Breast epithelium (tissue), 3 donors: ENCODE measurements at regions not wholly inside any gene's neighbourhood (a gene's known extent, or its start where the extent isn't known, plus 50 kb on each side); places are given as distances from the start of the nearest gene placed in this dataset.

ENCODE experiments used
- POLR2A ChIP-seq: fragments of 450-650 bp; IDR thresholded peaks from one replicate; pipeline ENCODE4 v1.6.1; 2016; ENCODE audit warnings: antibody characterized with exemption, mild to moderate bottlenecking, moderate library complexity
- POLR2AphosphoS5 ChIP-seq, 3 donors: sonication (generic); formaldehyde crosslinking; IDR thresholded peaks; one replicate each; pipeline ENCODE4 v1.6.1; 2017; ENCODE audit warnings: antibody characterized with exemption in 3 of 3
- TF ChIP-seq, protein P1 (sequence below), 3 donors: fragments of 450-650 bp; IDR thresholded peaks; one replicate each; pipeline ENCODE4 v1.5.1; 2016 to 2017; ENCODE audit warnings: antibody characterized with exemption in 3 of 3, mild to moderate bottlenecking in 3 of 3, moderate library complexity in 3 of 3

DNA sequence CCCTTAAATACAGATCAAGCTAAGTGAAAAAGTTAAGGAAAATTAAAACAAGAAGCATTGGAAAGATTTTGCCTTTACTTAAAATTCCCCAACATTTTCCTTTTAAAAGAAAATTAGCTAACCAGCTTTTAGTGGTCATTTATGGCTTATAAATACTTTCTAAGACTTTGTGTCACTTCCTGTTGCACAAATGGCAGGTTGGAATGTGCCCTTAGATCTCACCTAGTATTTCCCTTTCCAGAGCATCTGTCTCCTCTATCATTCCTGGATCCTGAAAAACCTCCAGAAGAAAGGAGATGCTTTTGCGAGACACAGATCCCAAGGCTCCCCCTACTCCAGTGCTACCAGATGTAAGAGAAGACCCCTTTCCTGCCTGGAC lies 58.3 kb downstream of the ARF6 start:
- no peak for TF ChIP-seq POLR2A
- TF ChIP-seq, protein P1, sequence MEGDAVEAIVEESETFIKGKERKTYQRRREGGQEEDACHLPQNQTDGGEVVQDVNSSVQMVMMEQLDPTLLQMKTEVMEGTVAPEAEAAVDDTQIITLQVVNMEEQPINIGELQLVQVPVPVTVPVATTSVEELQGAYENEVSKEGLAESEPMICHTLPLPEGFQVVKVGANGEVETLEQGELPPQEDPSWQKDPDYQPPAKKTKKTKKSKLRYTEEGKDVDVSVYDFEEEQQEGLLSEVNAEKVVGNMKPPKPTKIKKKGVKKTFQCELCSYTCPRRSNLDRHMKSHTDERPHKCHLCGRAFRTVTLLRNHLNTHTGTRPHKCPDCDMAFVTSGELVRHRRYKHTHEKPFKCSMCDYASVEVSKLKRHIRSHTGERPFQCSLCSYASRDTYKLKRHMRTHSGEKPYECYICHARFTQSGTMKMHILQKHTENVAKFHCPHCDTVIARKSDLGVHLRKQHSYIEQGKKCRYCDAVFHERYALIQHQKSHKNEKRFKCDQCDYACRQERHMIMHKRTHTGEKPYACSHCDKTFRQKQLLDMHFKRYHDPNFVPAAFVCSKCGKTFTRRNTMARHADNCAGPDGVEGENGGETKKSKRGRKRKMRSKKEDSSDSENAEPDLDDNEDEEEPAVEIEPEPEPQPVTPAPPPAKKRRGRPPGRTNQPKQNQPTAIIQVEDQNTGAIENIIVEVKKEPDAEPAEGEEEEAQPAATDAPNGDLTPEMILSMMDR (IDR thresholded peaks at IDR 0.05): no peak
- no peak for TF ChIP-seq POLR2AphosphoS5 (IDR thresholded peaks at IDR 0.05)
